SHP77 (cell line): ENCODE measurements at regions not wholly inside any gene's neighbourhood (a gene's known extent, or its start where the extent isn't known, plus 50 kb on each side); places are given as distances from the start of the nearest gene placed in this dataset.

Experiments
- DNase-seq, 2 experiments: peaks; one replicate each; lab custom pipeline; 2025; lab: John Stamatoyannopoulos, UW

GRCh38 chr1:87820668-87821334 is 492.1 kb downstream of the LMO4 start:
- no peak for DNase-seq

- no peak for DNase-seq
Measured at GRCh38 chr1:87821335-87821697, 492.6 kb downstream of the LMO4 start.

- DNase-seq = peak; percentile 14 to 65
Measured at GRCh38 chr1:87826681-87827251, 498.1 kb downstream of the LMO4 start.

- no peak for DNase-seq
Measured at GRCh38 chr1:87829360-87829759, 500.7 kb downstream of the LMO4 start.

- no peak for DNase-seq
Measured at GRCh38 chr1:87830432-87830978, 501.8 kb downstream of the LMO4 start.

GRCh38 chr1:87833166-87833565 is 504.5 kb downstream of the LMO4 start:
- DNase-seq = no peak

- no peak for DNase-seq
Measured at GRCh38 chr1:87834151-87834550, 505.5 kb downstream of the LMO4 start.

- DNase-seq = no peak
Measured at GRCh38 chr1:87834941-87835340, 506.3 kb downstream of the LMO4 start.

GRCh38 chr1:87840767-87841166 is 512.1 kb downstream of the LMO4 start:
- DNase-seq = no peak

- no peak for DNase-seq
Measured at GRCh38 chr1:87841332-87841731, 512.7 kb downstream of the LMO4 start.

- DNase-seq = no peak
Measured at GRCh38 chr1:87842156-87842555, 513.5 kb downstream of the LMO4 start.

GRCh38 chr1:87844251-87844650 is 515.6 kb downstream of the LMO4 start:
- no peak for DNase-seq

- no peak for DNase-seq
Measured at GRCh38 chr1:87851490-87851889, 522.8 kb downstream of the LMO4 start.

GRCh38 chr1:87852410-87853161 is 523.9 kb downstream of the LMO4 start:
- DNase-seq = no peak

GRCh38 chr1:87853576-87854351 is 525.1 kb downstream of the LMO4 start:
- DNase-seq = no peak

GRCh38 chr1:87863317-87863716 is 534.6 kb downstream of the LMO4 start:
- DNase-seq = no peak

- DNase-seq = no peak
Measured at GRCh38 chr1:87864676-87865075, 536.0 kb downstream of the LMO4 start.

- DNase-seq = no peak
Measured at GRCh38 chr1:87866416-87866815, 537.7 kb downstream of the LMO4 start.

- no peak for DNase-seq
Measured at GRCh38 chr1:87867626-87868025, 538.9 kb downstream of the LMO4 start.

- DNase-seq = no peak
Measured at GRCh38 chr1:87869567-87869966, 540.9 kb downstream of the LMO4 start.

- DNase-seq = no peak
Measured at GRCh38 chr1:87872189-87872588, 543.5 kb downstream of the LMO4 start.

GRCh38 chr1:87872692-87873091 is 544.0 kb downstream of the LMO4 start:
- DNase-seq = no peak
